ENCODE measurements at regions not wholly inside any gene's neighbourhood (a gene's known extent, or its start where the extent isn't known, plus 50 kb on each side); places are given as distances from the start of the nearest gene placed in this dataset.
"Not testable (repeated sequence)": the region's sequence is repeated elsewhere in the genome, so short reads cannot be mapped to it uniquely, and the experiment has no call there.

GRCh38 chr4:189228726-189229125 lies 711.9 kb upstream of the FRG1 start:
- Mint-ChIP-seq H3K4me3 (ENCODE audit: unreplicated experiment) (no peak overlapping the region), H3K4me1 (ENCODE audit: unreplicated experiment) (no peaks in the 10 kb centered on the region), H3K27ac (ENCODE audit: unreplicated experiment) (no peak overlapping the region), H3K27me3 (ENCODE audit: unreplicated experiment) (peaks cover 6% of the 10 kb centered on the region), H3K36me3 (ENCODE audit: unreplicated experiment) (no peaks in the 10 kb centered on the region), H3K9me3 (ENCODE audit: unreplicated experiment) (no peaks in the 10 kb centered on the region)
- TF ChIP-seq CTCF (IDR thresholded peaks at IDR 0.05): no peak
- DNase-seq (ENCODE audit: extremely low spot score, unreplicated experiment): no peak

- no peak overlapping the region for H3K4me3 Mint-ChIP-seq (ENCODE audit: unreplicated experiment)
- no peak for TF ChIP-seq CTCF (IDR thresholded peaks at IDR 0.05)
- H3K27ac Mint-ChIP-seq (ENCODE audit: unreplicated experiment): no peak overlapping the region
- H3K4me1 Mint-ChIP-seq (ENCODE audit: unreplicated experiment): no peaks in the 10 kb centered on the region
- peaks cover 4% of the 10 kb centered on the region for H3K9me3 Mint-ChIP-seq (ENCODE audit: unreplicated experiment)
- H3K27me3 Mint-ChIP-seq (ENCODE audit: unreplicated experiment): no peaks in the 10 kb centered on the region
- no peak for DNase-seq (ENCODE audit: extremely low spot score, unreplicated experiment)
- no peaks in the 10 kb centered on the region for H3K36me3 Mint-ChIP-seq (ENCODE audit: unreplicated experiment)
Observed at GRCh38 chr4:189232274-189232673, 708.4 kb upstream of the FRG1 start.

- H3K36me3 Mint-ChIP-seq (ENCODE audit: unreplicated experiment); H3K4me3 Mint-ChIP-seq (ENCODE audit: unreplicated experiment); H3K9me3 Mint-ChIP-seq (ENCODE audit: unreplicated experiment); H3K27ac Mint-ChIP-seq (ENCODE audit: unreplicated experiment); H3K4me1 Mint-ChIP-seq (ENCODE audit: unreplicated experiment); H3K27me3 Mint-ChIP-seq (ENCODE audit: unreplicated experiment): not testable (repeated sequence)
- DNase-seq (ENCODE audit: extremely low spot score, unreplicated experiment): peak; percentile 96
Observed at GRCh38 chr4:189233754-189234153, 706.9 kb upstream of the FRG1 start.

- peak; percentile 93 for DNase-seq (ENCODE audit: extremely low spot score, unreplicated experiment)
- not testable (repeated sequence) for H3K36me3 Mint-ChIP-seq (ENCODE audit: unreplicated experiment); H3K27me3 Mint-ChIP-seq (ENCODE audit: unreplicated experiment); H3K4me3 Mint-ChIP-seq (ENCODE audit: unreplicated experiment); H3K27ac Mint-ChIP-seq (ENCODE audit: unreplicated experiment); H3K4me1 Mint-ChIP-seq (ENCODE audit: unreplicated experiment)
- peaks cover 13% of the 10 kb centered on the region for H3K9me3 Mint-ChIP-seq (ENCODE audit: unreplicated experiment)
Observed at GRCh38 chr4:189234948-189235347, 705.7 kb upstream of the FRG1 start.

GRCh38 chr4:189235599-189235998 lies 705.1 kb upstream of the FRG1 start:
- H3K27ac Mint-ChIP-seq (ENCODE audit: unreplicated experiment): no peak overlapping the region
- H3K4me1 Mint-ChIP-seq (ENCODE audit: unreplicated experiment): no peaks in the 10 kb centered on the region
- no peak for TF ChIP-seq CTCF (IDR thresholded peaks at IDR 0.05)
- H3K36me3 Mint-ChIP-seq (ENCODE audit: unreplicated experiment): no peaks in the 10 kb centered on the region
- peaks cover 13% of the 10 kb centered on the region for H3K9me3 Mint-ChIP-seq (ENCODE audit: unreplicated experiment)
- H3K27me3 Mint-ChIP-seq (ENCODE audit: unreplicated experiment): no peaks in the 10 kb centered on the region
- H3K4me3 Mint-ChIP-seq (ENCODE audit: unreplicated experiment): no peak overlapping the region
- DNase-seq (ENCODE audit: extremely low spot score, unreplicated experiment): no peak

GRCh38 chr4:189236321-189236720 lies 704.4 kb upstream of the FRG1 start:
- H3K27me3 Mint-ChIP-seq (ENCODE audit: unreplicated experiment); H3K27ac Mint-ChIP-seq (ENCODE audit: unreplicated experiment); H3K4me1 Mint-ChIP-seq (ENCODE audit: unreplicated experiment); H3K4me3 Mint-ChIP-seq (ENCODE audit: unreplicated experiment); H3K36me3 Mint-ChIP-seq (ENCODE audit: unreplicated experiment): not testable (repeated sequence)
- peak; percentile 81 for DNase-seq (ENCODE audit: extremely low spot score, unreplicated experiment)
- peaks cover 13% of the 10 kb centered on the region for H3K9me3 Mint-ChIP-seq (ENCODE audit: unreplicated experiment)

- H3K4me3 Mint-ChIP-seq (ENCODE audit: unreplicated experiment): no peak overlapping the region
Observed at GRCh38 chr4:189237340-189237739, 703.3 kb upstream of the FRG1 start.

More at GRCh38 chr4:189237340-189237739, 703.3 kb upstream of the FRG1 start:
- Mint-ChIP-seq H3K36me3 (ENCODE audit: unreplicated experiment) (no peaks in the 10 kb centered on the region), H3K9me3 (ENCODE audit: unreplicated experiment) (peaks cover 16% of the 10 kb centered on the region), H3K4me1 (ENCODE audit: unreplicated experiment) (no peaks in the 10 kb centered on the region), H3K27me3 (ENCODE audit: unreplicated experiment) (no peaks in the 10 kb centered on the region), H3K27ac (ENCODE audit: unreplicated experiment) (no peak overlapping the region)
- DNase-seq (ENCODE audit: extremely low spot score, unreplicated experiment): no peak
- TF ChIP-seq CTCF (IDR thresholded peaks at IDR 0.05): no peak

All from osteocyte (in vitro differentiated cells).